Head of caudate nucleus (tissue), 42 donors: ENCODE measurements at regions not wholly inside any gene's neighbourhood (a gene's known extent, or its start where the extent isn't known, plus 50 kb on each side); places are given as distances from the start of the nearest gene placed in this dataset.
A peak's percentile ranks its signal among the peaks of the same experiment; 100 is the strongest.
"Not testable (repeated sequence)": the region's sequence is repeated elsewhere in the genome, so short reads cannot be mapped to it uniquely, and the experiment has no call there.

Experiments
- DNase-seq, 42 donors: peaks; one replicate each; pipeline versions ENCODE4 v3.0.0 to v3.0.0-alpha.2; 2020 to 2021; ENCODE audit warnings: mixed read lengths in 7 of 42
- intact Hi-C: fragments of 100-400 bp; cut with DNase I; formaldehyde crosslinking; loops from one replicate; pipeline ENCODE4 v1.15.0; 2022

DNA sequence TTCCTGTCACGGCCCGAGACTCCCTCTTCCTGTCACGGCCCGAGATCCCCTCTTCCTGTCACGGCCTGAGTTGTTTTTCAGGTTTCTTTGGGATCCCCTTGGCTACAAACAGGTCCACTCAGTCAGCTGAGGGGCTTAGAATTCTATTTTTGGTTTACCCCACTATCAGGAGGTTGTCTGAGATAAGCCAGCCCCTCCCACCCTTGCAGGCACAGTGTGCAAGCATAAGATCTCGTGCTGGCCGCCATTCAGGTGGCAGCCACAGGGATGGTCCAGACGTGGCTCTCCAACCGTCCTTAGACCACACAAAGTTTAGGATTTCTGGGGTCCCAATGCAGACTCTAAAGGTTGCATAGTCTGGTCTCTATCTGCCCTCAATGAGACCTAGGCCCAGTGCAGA, 186.0 kb upstream of the PLCXD1 start:
- peak in 1 of 42 donors; percentile 2 for DNase-seq
- intact Hi-C loops = not testable (repeated sequence)
